Epithelial cell of esophagus (primary cell): ENCODE measurements at regions not wholly inside any gene's neighbourhood (a gene's known extent, or its start where the extent isn't known, plus 50 kb on each side); places are given as distances from the start of the nearest gene placed in this dataset.
A peak's percentile ranks its signal among the peaks of the same experiment; 100 is the strongest.

ENCODE experiments used
- DNase-seq: peaks from one replicate; pipeline ENCODE4 v3.0.0; 2010; ENCODE audit warnings: low read depth
- H3K4me3 ChIP-seq: 2 replicates; pipeline ENCODE4 v1.5.1; 2011; ENCODE audit warnings: mild to moderate bottlenecking, low read length, control low read depth
- TF ChIP-seq, protein P1 (sequence below): IDR thresholded peaks from 2 replicates; pipeline ENCODE4 v1.5.1; 2011; ENCODE audit warnings: low read depth, mild to moderate bottlenecking, low read length, control low read depth, inconsistent platforms; ENCODE audit not compliant: insufficient read depth; ENCODE audit errors: missing control alignments

DNA sequence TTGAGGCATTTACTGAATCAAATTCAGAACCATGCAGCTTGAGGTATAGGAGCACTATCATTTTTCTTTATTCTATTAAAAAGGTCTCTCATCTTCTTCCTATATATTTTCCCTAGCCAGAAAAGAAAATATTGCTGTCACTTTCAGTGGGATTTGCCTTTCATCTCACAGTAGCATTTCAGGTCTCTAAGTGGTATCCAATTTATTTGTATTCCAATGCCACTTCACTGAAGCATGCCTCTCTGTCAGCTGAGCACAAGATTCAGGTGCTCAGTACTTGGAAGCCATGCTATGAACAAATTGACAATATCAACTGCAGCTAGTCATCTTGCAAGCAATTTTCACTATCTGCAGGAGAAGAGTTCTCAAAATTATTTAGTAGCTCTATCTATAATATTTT, 457.2 kb upstream of the SLC39A10 start:
- DNase-seq, result no peak
- TF ChIP-seq, protein P1, sequence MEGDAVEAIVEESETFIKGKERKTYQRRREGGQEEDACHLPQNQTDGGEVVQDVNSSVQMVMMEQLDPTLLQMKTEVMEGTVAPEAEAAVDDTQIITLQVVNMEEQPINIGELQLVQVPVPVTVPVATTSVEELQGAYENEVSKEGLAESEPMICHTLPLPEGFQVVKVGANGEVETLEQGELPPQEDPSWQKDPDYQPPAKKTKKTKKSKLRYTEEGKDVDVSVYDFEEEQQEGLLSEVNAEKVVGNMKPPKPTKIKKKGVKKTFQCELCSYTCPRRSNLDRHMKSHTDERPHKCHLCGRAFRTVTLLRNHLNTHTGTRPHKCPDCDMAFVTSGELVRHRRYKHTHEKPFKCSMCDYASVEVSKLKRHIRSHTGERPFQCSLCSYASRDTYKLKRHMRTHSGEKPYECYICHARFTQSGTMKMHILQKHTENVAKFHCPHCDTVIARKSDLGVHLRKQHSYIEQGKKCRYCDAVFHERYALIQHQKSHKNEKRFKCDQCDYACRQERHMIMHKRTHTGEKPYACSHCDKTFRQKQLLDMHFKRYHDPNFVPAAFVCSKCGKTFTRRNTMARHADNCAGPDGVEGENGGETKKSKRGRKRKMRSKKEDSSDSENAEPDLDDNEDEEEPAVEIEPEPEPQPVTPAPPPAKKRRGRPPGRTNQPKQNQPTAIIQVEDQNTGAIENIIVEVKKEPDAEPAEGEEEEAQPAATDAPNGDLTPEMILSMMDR, result no peak
- no peak overlapping the region for H3K4me3 ChIP-seq

GRCh38 chr2:195181059-195181705, 475.8 kb upstream of the SLC39A10 start:
- TF ChIP-seq, protein P1, result no peak
- H3K4me3 ChIP-seq, result no peak overlapping the region
- DNase-seq, result peak; percentile 55

DNA sequence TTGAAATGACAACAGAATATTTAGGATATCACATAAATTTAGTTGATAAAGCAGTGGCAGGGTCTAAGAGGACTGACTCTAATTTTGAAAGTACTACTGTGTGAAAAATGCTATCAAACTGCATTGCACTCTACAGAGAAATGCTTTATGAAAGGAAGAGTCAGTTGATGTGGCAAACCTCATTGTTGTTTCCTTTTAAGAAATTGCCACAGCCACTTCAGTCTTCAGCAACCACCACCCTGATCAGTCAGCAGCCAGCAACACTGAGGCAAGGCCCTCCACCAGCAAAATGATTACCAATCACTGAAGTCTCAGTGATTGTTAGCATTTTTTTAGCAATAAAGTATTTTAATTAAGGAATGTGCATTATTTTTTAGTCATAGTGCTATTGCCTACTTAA, 488.7 kb upstream of the SLC39A10 start:
- TF ChIP-seq, protein P1, result no peak
- no peak for DNase-seq
- H3K4me3 ChIP-seq, result no peak overlapping the region

GRCh38 chr2:195164930-195165329, 492.1 kb upstream of the SLC39A10 start:
- DNase-seq, result no peak
- H3K4me3 ChIP-seq, result no peak overlapping the region
- TF ChIP-seq, protein P1, result no peak

GRCh38 chr2:195162918-195163317, 494.1 kb upstream of the SLC39A10 start:
- no peak for DNase-seq
- H3K4me3 ChIP-seq, result no peak overlapping the region
- TF ChIP-seq, protein P1, result no peak

GRCh38 chr2:195162194-195162593, 494.8 kb upstream of the SLC39A10 start:
- DNase-seq, result no peak
- no peak overlapping the region for H3K4me3 ChIP-seq
- TF ChIP-seq, protein P1, result no peak

GRCh38 chr2:195160963-195161362, 496.1 kb upstream of the SLC39A10 start:
- DNase-seq, result no peak
- TF ChIP-seq, protein P1, result no peak
- H3K4me3 ChIP-seq, result no peak overlapping the region
